ENCODE measurements at regions not wholly inside any gene's neighbourhood (a gene's known extent, or its start where the extent isn't known, plus 50 kb on each side); places are given as distances from the start of the nearest gene placed in this dataset.

DNA sequence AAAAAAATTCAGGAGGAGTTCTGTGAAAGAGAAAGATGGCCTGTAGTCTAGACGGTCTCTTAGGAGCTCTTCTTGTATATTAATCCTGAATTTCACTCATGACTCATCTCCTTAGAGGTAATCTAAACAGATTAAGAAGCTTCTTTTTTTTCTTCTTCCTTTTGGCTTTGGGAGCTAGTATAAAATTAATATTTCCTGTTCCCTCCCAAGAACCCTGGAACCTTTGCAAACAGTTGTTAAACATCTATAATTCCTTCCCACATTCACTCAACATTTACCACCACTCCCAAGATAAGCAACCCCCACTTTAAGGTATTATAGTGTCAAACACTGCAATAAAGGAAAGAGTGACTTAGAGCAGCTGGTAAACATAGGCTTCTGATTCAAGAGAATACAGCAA is 146.4 kb upstream of the EDNRA start:
- Histone ChIP-seq H3K79me2 (ENCODE audit: control insufficient read depth in 1 of 2, insufficient read depth in 2 of 2, low read length in 2 of 2) (no peaks in the 10 kb centered on the region), H3K4me2 (ENCODE audit: insufficient read depth in 1 of 2, low read depth in 2 of 2, low read length in 2 of 2) (no peak overlapping the region), H3K9ac (replicated peaks in 1 of 4; ENCODE audit: extremely low read depth in 1 of 4, low read depth in 3 of 4, low read length in 3 of 4) (no peak overlapping the region), H2BK15ac (ENCODE audit: low read length) (no peak overlapping the region), H4K20me1 (replicated peaks in 1 of 2; ENCODE audit: control insufficient read depth in 1 of 2, insufficient read depth in 2 of 2, low read length in 2 of 2) (no peaks in the 10 kb centered on the region), H3K4me1 (replicated peaks in 1 of 4; ENCODE audit: control insufficient read depth in 3 of 4, insufficient read depth in 4 of 4, low read length in 3 of 4) (no peaks in the 10 kb centered on the region), H3K56ac (replicated peaks; ENCODE audit: insufficient read length, low read depth, low read length) (no peak overlapping the region), H3K79me1 (ENCODE audit: low read depth, low read length) (no peaks in the 10 kb centered on the region), H2BK20ac (ENCODE audit: low read length) (no peak overlapping the region), H4K5ac (ENCODE audit: insufficient read length, low read depth, low read length) (no peak overlapping the region), H3K14ac (ENCODE audit: insufficient read length) (no peak overlapping the region), H3K23me2 (ENCODE audit: low read depth, low read length) (no peaks in the 10 kb centered on the region), H2AK5ac (ENCODE audit: low read depth, low read length) (no peak overlapping the region), H2BK12ac (ENCODE audit: low read depth, low read length) (no peak overlapping the region), H3K23ac (ENCODE audit: insufficient read length) (no peak overlapping the region), H3K36me3 (ENCODE audit: control insufficient read depth in 2 of 4, insufficient read depth in 4 of 4, low read length in 3 of 4) (no peaks in the 10 kb centered on the region), H3K18ac (ENCODE audit: extremely low read depth, low read length) (no peak overlapping the region), H4K8ac (ENCODE audit: extremely low read depth, insufficient read depth, low read length) (no peak overlapping the region), H2BK120ac (replicated peaks; ENCODE audit: low read depth, low read length) (no peak overlapping the region), H2AFZ (ENCODE audit: low read length) (no peak overlapping the region), H3K27ac (ENCODE audit: low read depth, low read length) (no peak overlapping the region), H3K27me3 (replicated peaks in 1 of 4; ENCODE audit: control insufficient read depth in 3 of 4, extremely low read depth in 1 of 4, insufficient read depth in 3 of 4, low read length in 3 of 4) (no peaks in the 10 kb centered on the region), H3K9me3 (ENCODE audit: insufficient read depth in 2 of 2, low read depth in 1 of 2, low read length in 1 of 2) (no peaks in the 10 kb centered on the region), H3K4ac (replicated peaks; ENCODE audit: insufficient read length, low read depth, low read length) (no peak overlapping the region), H3K4me3 (ENCODE audit: extremely low read depth in 1 of 4, insufficient read depth in 2 of 4, low read depth in 3 of 4, low read length in 4 of 4) (no peak overlapping the region), H4K91ac (replicated peaks; ENCODE audit: insufficient read length, low read length) (no peak overlapping the region), H2BK5ac (ENCODE audit: low read depth, low read length) (no peak overlapping the region)
- DNase-seq (ENCODE audit: low read depth in 1 of 2, low spot score in 2 of 2): no peak
- 92% methylated on average over 1 of the region's 1 CpG; no CpG with 5 or more reads in 1 of the 2 experiments for WGBS, 2 experiments (ENCODE audit: extremely low coverage in 1 of 2, insufficient coverage in 1 of 2, insufficient read length in 1 of 2, insufficient replicate concordance in 2 of 2, low coverage in 1 of 2, low lambda C conversion rate in 2 of 2, missing lambda C conversion rate in 1 of 2)
- ChIA-PET CTCF (ENCODE audit: partially characterized antibody) (no interaction called here), POLR2A (ENCODE audit: partially characterized antibody) (interaction anchor here (0.6 kb wide), 1 partner anchor 120 kb away, joined by 5 read pairs; no protein-coding TSS in a partner anchor)
- no peak for FAIRE-seq
- TF ChIP-seq KDM5A (IDR thresholded peaks at IDR 0.05; ENCODE audit: low read length): no peak
- TF ChIP-seq TAF7 (optimal IDR thresholded peaks at IDR 0.05; ENCODE audit: borderline replicate concordance, low read depth, low read length): no peak
- TF ChIP-seq KDM4A (IDR thresholded peaks at IDR 0.05; ENCODE audit: low read depth, low read length, severe bottlenecking): no peak
- no peak for TF ChIP-seq YY1 (IDR thresholded peaks at IDR 0.05; ENCODE audit: low read depth, low read length)
- TF ChIP-seq BRCA1 (IDR thresholded peaks at IDR 0.05; ENCODE audit: low read depth, low read length): no peak
- no peak for TF ChIP-seq GABPA (IDR thresholded peaks at IDR 0.05; ENCODE audit: borderline replicate concordance, insufficient read depth, low read length)
- TF ChIP-seq SAP30 (IDR thresholded peaks at IDR 0.05; ENCODE audit: insufficient read depth, insufficient replicate concordance, low read length): no peak
- TF ChIP-seq, protein P1, sequence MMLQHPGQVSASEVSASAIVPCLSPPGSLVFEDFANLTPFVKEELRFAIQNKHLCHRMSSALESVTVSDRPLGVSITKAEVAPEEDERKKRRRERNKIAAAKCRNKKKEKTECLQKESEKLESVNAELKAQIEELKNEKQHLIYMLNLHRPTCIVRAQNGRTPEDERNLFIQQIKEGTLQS (IDR thresholded peaks at IDR 0.05; ENCODE audit: insufficient read depth, low read depth, low read length): no peak
- TF ChIP-seq JUND (IDR thresholded peaks at IDR 0.05; ENCODE audit: low read length): no peak
- no peak for TF ChIP-seq SUZ12 (IDR thresholded peaks at IDR 0.05; ENCODE audit: low read length)
- no peak for TF ChIP-seq KDM1A (IDR thresholded peaks at IDR 0.05; ENCODE audit: borderline replicate concordance, low read length)
- TF ChIP-seq CHD2 (IDR thresholded peaks at IDR 0.05; ENCODE audit: low read length): no peak
- TF ChIP-seq NRF1 (IDR thresholded peaks at IDR 0.05; ENCODE audit: low read depth, low read length): no peak
- no peak for TF ChIP-seq ASH2L (IDR thresholded peaks at IDR 0.05; ENCODE audit: low read length)
- no peak for TF ChIP-seq CREB1 (IDR thresholded peaks at IDR 0.05)
- TF ChIP-seq RXRA (IDR thresholded peaks at IDR 0.05; ENCODE audit: insufficient read depth, low read depth, low read length): no peak
